ENCODE measurements at regions not wholly inside any gene's neighbourhood (a gene's known extent, or its start where the extent isn't known, plus 50 kb on each side); places are given as distances from the start of the nearest gene placed in this dataset.

DNA sequence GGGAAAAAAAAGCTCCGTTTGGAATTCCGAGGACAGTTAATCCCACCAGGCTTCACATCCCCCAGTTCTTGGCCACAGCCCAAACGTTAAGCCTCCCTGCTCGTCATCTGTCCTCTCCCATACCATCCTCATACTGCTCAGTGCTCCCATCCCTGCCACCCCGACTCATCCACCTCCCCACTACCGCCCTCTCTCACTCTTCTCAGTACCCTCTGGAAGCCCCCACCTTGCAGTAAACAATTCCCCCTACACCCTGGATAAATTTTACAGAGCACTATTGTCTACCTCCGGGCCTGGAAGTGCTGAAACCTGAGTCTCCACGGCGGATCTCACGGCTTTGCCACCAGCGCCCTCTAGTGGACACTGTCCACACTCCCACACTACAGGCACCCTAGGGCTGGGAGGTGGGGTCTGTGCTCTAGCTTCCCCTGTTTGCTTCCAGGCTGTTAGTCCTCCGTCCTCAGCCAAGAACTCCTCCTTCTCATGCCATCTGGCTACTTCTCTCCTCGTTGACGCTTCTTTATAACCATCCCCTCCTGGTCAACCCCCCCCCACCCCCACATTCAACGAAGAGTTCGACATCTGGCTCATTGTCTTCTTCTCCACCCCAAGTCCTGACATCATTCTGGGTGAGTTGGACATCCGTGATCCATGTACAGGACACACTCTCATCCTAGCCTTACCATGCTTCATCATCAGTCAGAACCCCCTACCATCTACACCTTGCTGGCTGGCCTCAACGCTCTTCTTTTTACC, 54.5 kb downstream of the RTL9 start:
- Histone ChIP-seq H3K36me3 (ENCODE audit: control insufficient read depth, insufficient read depth, low read length) (no peaks in the 10 kb centered on the region), H3K4me2 (ENCODE audit: extremely low read depth, insufficient read depth, low read length) (no peak overlapping the region), H4K20me1 (ENCODE audit: control insufficient read depth, extremely low read depth, insufficient read depth, low read length) (no peaks in the 10 kb centered on the region), H3K9ac (ENCODE audit: insufficient read depth, low read length) (no peak overlapping the region), H3K4me1 (ENCODE audit: control insufficient read depth, extremely low read depth, insufficient read depth, low read length) (peaks cover 12% of the 10 kb centered on the region), H3K27me3 (ENCODE audit: control insufficient read depth, insufficient read depth, low read length) (no peaks in the 10 kb centered on the region), H3K9me3 (ENCODE audit: control insufficient read depth, insufficient read depth, low read depth, low read length) (no peaks in the 10 kb centered on the region), H3K79me2 (ENCODE audit: control insufficient read depth, insufficient read depth, low read length) (no peaks in the 10 kb centered on the region), H3K27ac (ENCODE audit: insufficient read depth, low read length) (no peak overlapping the region), H2AFZ (ENCODE audit: low read length) (no peak overlapping the region), H3K4me3 (replicated peaks in 1 of 4; ENCODE audit: control extremely low read depth in 1 of 4, insufficient read depth in 1 of 4, low read depth in 3 of 4, low read length in 4 of 4) (no peak overlapping the region)
- TF ChIP-seq, protein P1, sequence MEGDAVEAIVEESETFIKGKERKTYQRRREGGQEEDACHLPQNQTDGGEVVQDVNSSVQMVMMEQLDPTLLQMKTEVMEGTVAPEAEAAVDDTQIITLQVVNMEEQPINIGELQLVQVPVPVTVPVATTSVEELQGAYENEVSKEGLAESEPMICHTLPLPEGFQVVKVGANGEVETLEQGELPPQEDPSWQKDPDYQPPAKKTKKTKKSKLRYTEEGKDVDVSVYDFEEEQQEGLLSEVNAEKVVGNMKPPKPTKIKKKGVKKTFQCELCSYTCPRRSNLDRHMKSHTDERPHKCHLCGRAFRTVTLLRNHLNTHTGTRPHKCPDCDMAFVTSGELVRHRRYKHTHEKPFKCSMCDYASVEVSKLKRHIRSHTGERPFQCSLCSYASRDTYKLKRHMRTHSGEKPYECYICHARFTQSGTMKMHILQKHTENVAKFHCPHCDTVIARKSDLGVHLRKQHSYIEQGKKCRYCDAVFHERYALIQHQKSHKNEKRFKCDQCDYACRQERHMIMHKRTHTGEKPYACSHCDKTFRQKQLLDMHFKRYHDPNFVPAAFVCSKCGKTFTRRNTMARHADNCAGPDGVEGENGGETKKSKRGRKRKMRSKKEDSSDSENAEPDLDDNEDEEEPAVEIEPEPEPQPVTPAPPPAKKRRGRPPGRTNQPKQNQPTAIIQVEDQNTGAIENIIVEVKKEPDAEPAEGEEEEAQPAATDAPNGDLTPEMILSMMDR (conservative IDR thresholded peaks at IDR 0.05 in 1 of 2, IDR thresholded peaks at IDR 0.05 in 1 of 2; ENCODE audit: low read depth in 1 of 2, low read length in 2 of 2), result peak; percentile 63 to 73
- TF ChIP-seq EZH2 (IDR thresholded peaks at IDR 0.05; ENCODE audit: low read length, missing control alignments), result no peak
- DNase-seq (ENCODE audit: low read depth in 2 of 2), result peak; percentile 53 to 61

DNA sequence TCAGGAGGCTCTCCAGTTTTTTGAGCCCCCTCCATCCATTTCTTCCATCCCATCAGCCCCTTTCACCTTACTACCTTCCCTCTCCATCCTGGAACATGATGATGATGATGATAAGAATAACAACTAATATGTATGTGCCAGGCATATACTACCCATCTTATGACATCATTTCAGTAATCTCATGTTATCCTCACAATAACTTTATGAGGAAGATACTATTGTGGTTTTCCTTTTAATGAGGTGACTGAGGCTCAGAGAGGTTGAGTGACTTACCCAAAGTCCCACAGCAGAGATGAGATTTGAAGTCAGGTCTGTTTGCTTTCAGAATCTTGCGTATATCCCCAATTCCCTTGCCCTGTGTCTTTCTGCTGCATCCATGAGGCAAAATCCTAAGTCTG, 55.1 kb downstream of the RTL9 start:
- Histone ChIP-seq H3K79me2 (ENCODE audit: control insufficient read depth, insufficient read depth, low read length) (no peaks in the 10 kb centered on the region), H2AFZ (ENCODE audit: low read length) (no peak overlapping the region), H3K4me2 (ENCODE audit: extremely low read depth, insufficient read depth, low read length) (no peak overlapping the region), H3K4me1 (ENCODE audit: control insufficient read depth, extremely low read depth, insufficient read depth, low read length) (peaks cover 12% of the 10 kb centered on the region), H3K27me3 (ENCODE audit: control insufficient read depth, insufficient read depth, low read length) (no peaks in the 10 kb centered on the region), H3K9ac (ENCODE audit: insufficient read depth, low read length) (no peak overlapping the region), H3K36me3 (ENCODE audit: control insufficient read depth, insufficient read depth, low read length) (no peaks in the 10 kb centered on the region), H4K20me1 (ENCODE audit: control insufficient read depth, extremely low read depth, insufficient read depth, low read length) (no peaks in the 10 kb centered on the region), H3K9me3 (ENCODE audit: control insufficient read depth, insufficient read depth, low read depth, low read length) (no peaks in the 10 kb centered on the region), H3K4me3 (replicated peaks in 1 of 4; ENCODE audit: control extremely low read depth in 1 of 4, insufficient read depth in 1 of 4, low read depth in 3 of 4, low read length in 4 of 4) (no peak overlapping the region), H3K27ac (ENCODE audit: insufficient read depth, low read length) (no peak overlapping the region)
- no peak for DNase-seq (ENCODE audit: low read depth in 2 of 2)
- TF ChIP-seq, protein P1 (conservative IDR thresholded peaks at IDR 0.05 in 1 of 2, IDR thresholded peaks at IDR 0.05 in 1 of 2; ENCODE audit: low read depth in 1 of 2, low read length in 2 of 2), result no peak
- TF ChIP-seq EZH2 (IDR thresholded peaks at IDR 0.05; ENCODE audit: low read length, missing control alignments), result no peak

DNA sequence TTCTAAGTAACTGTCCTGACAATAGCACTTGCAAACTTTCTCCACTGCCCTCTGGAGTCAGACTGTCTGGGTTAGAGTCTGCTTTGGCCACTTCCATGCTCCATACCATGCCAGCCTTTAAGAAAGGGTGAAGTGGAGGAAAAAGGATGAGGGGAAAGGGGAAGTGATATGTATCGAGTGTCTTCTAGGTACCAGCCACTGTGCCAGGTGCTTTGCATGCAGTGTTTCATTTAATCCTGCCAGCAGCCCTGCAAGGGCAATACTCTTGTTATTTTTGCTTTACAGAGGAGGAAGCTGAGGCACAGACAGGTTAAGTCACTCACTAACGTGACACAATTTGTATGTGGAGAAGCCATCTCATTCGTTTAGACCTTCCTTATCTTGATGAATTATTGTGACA, 55.6 kb downstream of the RTL9 start:
- H3K9me3 ChIP-seq (ENCODE audit: control insufficient read depth, insufficient read depth, low read depth, low read length), result no peaks in the 10 kb centered on the region
- no peak overlapping the region for H3K4me2 ChIP-seq (ENCODE audit: extremely low read depth, insufficient read depth, low read length)

More for the DNA sequence above, 55.6 kb downstream of the RTL9 start:
- no peak for DNase-seq (ENCODE audit: low read depth in 2 of 2)
- Histone ChIP-seq H3K79me2 (ENCODE audit: control insufficient read depth, insufficient read depth, low read length) (no peaks in the 10 kb centered on the region), H4K20me1 (ENCODE audit: control insufficient read depth, extremely low read depth, insufficient read depth, low read length) (no peaks in the 10 kb centered on the region), H3K9ac (ENCODE audit: insufficient read depth, low read length) (no peak overlapping the region), H3K27me3 (ENCODE audit: control insufficient read depth, insufficient read depth, low read length) (no peaks in the 10 kb centered on the region), H3K4me3 (replicated peaks in 1 of 4; ENCODE audit: control extremely low read depth in 1 of 4, insufficient read depth in 1 of 4, low read depth in 3 of 4, low read length in 4 of 4) (no peak overlapping the region), H3K36me3 (ENCODE audit: control insufficient read depth, insufficient read depth, low read length) (no peaks in the 10 kb centered on the region), H3K27ac (ENCODE audit: insufficient read depth, low read length) (peak overlapping the region; percentile 33), H2AFZ (ENCODE audit: low read length) (no peak overlapping the region), H3K4me1 (ENCODE audit: control insufficient read depth, extremely low read depth, insufficient read depth, low read length) (peaks cover 14% of the 10 kb centered on the region)
- TF ChIP-seq, protein P1 (conservative IDR thresholded peaks at IDR 0.05 in 1 of 2, IDR thresholded peaks at IDR 0.05 in 1 of 2; ENCODE audit: low read depth in 1 of 2, low read length in 2 of 2), result no peak
- TF ChIP-seq EZH2 (IDR thresholded peaks at IDR 0.05; ENCODE audit: low read length, missing control alignments), result no peak

Measured in fibroblast of lung (primary cell).